DOHH2 (cell line): ENCODE measurements at regions not wholly inside any gene's neighbourhood (a gene's known extent, or its start where the extent isn't known, plus 50 kb on each side); places are given as distances from the start of the nearest gene placed in this dataset.
"Not testable (repeated sequence)": the region's sequence is repeated elsewhere in the genome, so short reads cannot be mapped to it uniquely, and the experiment has no call there.

Experiments used
- H3F3A ChIP-seq: fragments of 200-600 bp; sonication (generic), shearing (Covaris generic); 2 replicates; pipeline ENCODE4 v1.6.0; 2016; ENCODE audit warnings: antibody characterized with exemption, mild to moderate bottlenecking; ENCODE audit not compliant: control insufficient read depth, insufficient read depth
- H3K27ac ChIP-seq: fragments of 200-600 bp; sonication (generic); 2 replicates; pipeline ENCODE4 v1.5.1; 2014; ENCODE audit warnings: low read depth, mild to moderate bottlenecking, low read length, moderate library complexity
- H3K27me3 ChIP-seq: fragments of 200-600 bp; sonication (generic); 2 replicates; pipeline ENCODE4 v1.6.1; 2014; ENCODE audit warnings: mild to moderate bottlenecking, low read length, mixed read lengths; ENCODE audit not compliant: control insufficient read depth
- H3K36me3 ChIP-seq: fragments of 200-600 bp; sonication (generic); 2 replicates; pipeline ENCODE4 v1.6.1; 2014; ENCODE audit warnings: mild to moderate bottlenecking, low read length, moderate library complexity, mixed read lengths; ENCODE audit not compliant: control insufficient read depth
- H3K4me1 ChIP-seq: fragments of 200-600 bp; sonication (generic); 2 replicates; pipeline ENCODE4 v1.6.1; 2014; ENCODE audit warnings: mild to moderate bottlenecking, low read length, mixed read lengths; ENCODE audit not compliant: control insufficient read depth
- H3K4me2 ChIP-seq: fragments of 200-600 bp; sonication (generic); 2 replicates; pipeline ENCODE4 v1.6.0; 2014; ENCODE audit warnings: mild to moderate bottlenecking, low read length, moderate library complexity
- H3K4me3 ChIP-seq: fragments of 200-600 bp; sonication (generic); 2 replicates; pipeline ENCODE4 v1.5.1; 2014; ENCODE audit warnings: mild to moderate bottlenecking, low read length, mixed read lengths
- H3K79me2 ChIP-seq: fragments of 200-600 bp; sonication (generic); 2 replicates; pipeline ENCODE4 v1.6.1; 2014; ENCODE audit warnings: mild to moderate bottlenecking, low read length, mixed read lengths; ENCODE audit not compliant: control insufficient read depth
- H3K9me2 ChIP-seq: fragments of 200-600 bp; sonication (generic); replicated peaks from 2 replicates; pipeline ENCODE4 v1.6.1; 2014; ENCODE audit warnings: mild to moderate bottlenecking, low read length, mixed read lengths; ENCODE audit not compliant: control insufficient read depth
- H3K9me3 ChIP-seq: fragments of 200-600 bp; sonication (generic); 2 replicates; pipeline ENCODE4 v1.6.1; 2014; ENCODE audit warnings: antibody characterized with exemption, low read length, mixed read lengths; ENCODE audit not compliant: control insufficient read depth, insufficient read depth
- H4K20me1 ChIP-seq: fragments of 200-600 bp; sonication (generic); 2 replicates; pipeline ENCODE4 v1.6.0; 2014; ENCODE audit warnings: low read depth, mild to moderate bottlenecking, antibody characterized with exemption, low read length, moderate library complexity; ENCODE audit not compliant: control insufficient read depth, insufficient read depth
- CTCF ChIP-seq: fragments of 200-600 bp; sonication (generic); IDR thresholded peaks from one replicate; pipeline ENCODE4 v1.5.1; 2014; ENCODE audit warnings: antibody characterized with exemption, mild to moderate bottlenecking, low read depth, low read length; ENCODE audit not compliant: poor library complexity, severe bottlenecking
- EZH2phosphoT487 ChIP-seq: fragments of 200-600 bp; sonication (generic); IDR thresholded peaks from 2 replicates; pipeline ENCODE4 v1.6.1; 2017; ENCODE audit warnings: borderline replicate concordance, mild to moderate bottlenecking, antibody characterized with exemption, low read length, moderate library complexity, mixed read lengths

DNA sequence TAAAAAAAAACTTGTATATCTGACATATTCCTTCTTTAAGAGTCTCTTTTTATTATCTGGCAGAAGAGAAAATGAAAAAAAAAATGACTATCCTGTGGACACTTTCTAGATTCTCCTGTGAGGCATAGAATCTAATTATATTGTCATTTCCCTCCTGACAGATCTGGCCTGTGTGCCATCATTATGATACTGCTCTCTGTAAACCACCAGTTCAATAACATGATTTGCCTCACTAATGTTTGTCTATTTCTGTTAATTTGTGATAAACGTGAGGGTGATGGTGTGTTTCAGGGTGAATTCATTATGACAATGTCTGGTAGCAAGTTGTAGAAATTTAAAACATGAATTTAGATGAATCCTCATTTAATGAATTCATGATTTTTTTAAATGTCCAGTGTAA is 844.5 kb upstream of the ADGRB3 start:
- H3K9me2 ChIP-seq, result no peaks in the 10 kb centered on the region
- H3K4me1 ChIP-seq, result no peaks in the 10 kb centered on the region
- no peaks in the 10 kb centered on the region for H3K36me3 ChIP-seq
- no peaks in the 10 kb centered on the region for H3K79me2 ChIP-seq
- no peak overlapping the region for H3K4me3 ChIP-seq
- no peaks in the 10 kb centered on the region for H3K27me3 ChIP-seq
- H3K4me2 ChIP-seq, result no peak overlapping the region
- H3F3A ChIP-seq, result no peaks in the 10 kb centered on the region
- no peaks in the 10 kb centered on the region for H4K20me1 ChIP-seq
- TF ChIP-seq CTCF (no peak), EZH2phosphoT487 (no peak)
- H3K9me3 ChIP-seq, result no peaks in the 10 kb centered on the region
- H3K27ac ChIP-seq, result no peak overlapping the region

DNA sequence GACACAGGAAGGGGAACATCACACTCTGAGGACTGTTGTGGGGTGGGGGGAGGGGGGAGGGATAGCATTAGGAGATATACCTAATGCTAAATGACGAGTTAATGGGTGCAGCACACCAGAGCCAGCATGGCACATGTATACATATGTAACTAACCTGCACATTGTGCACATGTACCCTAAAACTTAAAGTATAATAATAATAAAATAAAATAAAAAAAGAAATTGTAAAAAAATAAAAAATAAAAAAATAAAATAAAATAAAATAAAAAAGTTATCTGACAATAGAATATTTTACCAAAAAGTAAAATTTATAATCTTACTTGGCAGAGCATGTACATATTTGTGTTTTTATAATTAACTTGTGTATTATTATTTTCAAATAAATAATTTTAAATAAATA is 848.0 kb upstream of the ADGRB3 start:
- not testable (repeated sequence) for H3K4me1 ChIP-seq, H3F3A ChIP-seq, H3K27me3 ChIP-seq, H3K36me3 ChIP-seq, H3K27ac ChIP-seq, H3K79me2 ChIP-seq, H3K4me3 ChIP-seq, H3K4me2 ChIP-seq, H3K9me2 ChIP-seq, H4K20me1 ChIP-seq, H3K9me3 ChIP-seq

GRCh38 chr6:67779876-67780275 is 855.2 kb upstream of the ADGRB3 start:
- Histone ChIP-seq H4K20me1 (no peaks in the 10 kb centered on the region), H3K36me3 (no peaks in the 10 kb centered on the region), H3K4me1 (no peaks in the 10 kb centered on the region), H3K9me2 (no peaks in the 10 kb centered on the region), H3F3A (no peaks in the 10 kb centered on the region), H3K27ac (no peak overlapping the region), H3K4me2 (no peak overlapping the region), H3K9me3 (no peaks in the 10 kb centered on the region), H3K79me2 (no peaks in the 10 kb centered on the region), H3K4me3 (no peak overlapping the region), H3K27me3 (no peaks in the 10 kb centered on the region)
- no peak for TF ChIP-seq CTCF
- no peak for TF ChIP-seq EZH2phosphoT487

- H3K4me3 ChIP-seq, result no peak overlapping the region
- H3K4me2 ChIP-seq, result no peak overlapping the region
- no peaks in the 10 kb centered on the region for H3K27me3 ChIP-seq
- no peaks in the 10 kb centered on the region for H3F3A ChIP-seq
- TF ChIP-seq CTCF (no peak), EZH2phosphoT487 (no peak)
- no peaks in the 10 kb centered on the region for H3K4me1 ChIP-seq
- H4K20me1 ChIP-seq, result no peaks in the 10 kb centered on the region
- no peaks in the 10 kb centered on the region for H3K79me2 ChIP-seq
- H3K9me2 ChIP-seq, result no peaks in the 10 kb centered on the region
- no peaks in the 10 kb centered on the region for H3K36me3 ChIP-seq
- no peaks in the 10 kb centered on the region for H3K9me3 ChIP-seq
- H3K27ac ChIP-seq, result no peak overlapping the region
Observed at GRCh38 chr6:67775333-67775732, 859.7 kb upstream of the ADGRB3 start.
